ENCODE measurements at regions not wholly inside any gene's neighbourhood (a gene's known extent, or its start where the extent isn't known, plus 50 kb on each side); places are given as distances from the start of the nearest gene placed in this dataset.

DNA sequence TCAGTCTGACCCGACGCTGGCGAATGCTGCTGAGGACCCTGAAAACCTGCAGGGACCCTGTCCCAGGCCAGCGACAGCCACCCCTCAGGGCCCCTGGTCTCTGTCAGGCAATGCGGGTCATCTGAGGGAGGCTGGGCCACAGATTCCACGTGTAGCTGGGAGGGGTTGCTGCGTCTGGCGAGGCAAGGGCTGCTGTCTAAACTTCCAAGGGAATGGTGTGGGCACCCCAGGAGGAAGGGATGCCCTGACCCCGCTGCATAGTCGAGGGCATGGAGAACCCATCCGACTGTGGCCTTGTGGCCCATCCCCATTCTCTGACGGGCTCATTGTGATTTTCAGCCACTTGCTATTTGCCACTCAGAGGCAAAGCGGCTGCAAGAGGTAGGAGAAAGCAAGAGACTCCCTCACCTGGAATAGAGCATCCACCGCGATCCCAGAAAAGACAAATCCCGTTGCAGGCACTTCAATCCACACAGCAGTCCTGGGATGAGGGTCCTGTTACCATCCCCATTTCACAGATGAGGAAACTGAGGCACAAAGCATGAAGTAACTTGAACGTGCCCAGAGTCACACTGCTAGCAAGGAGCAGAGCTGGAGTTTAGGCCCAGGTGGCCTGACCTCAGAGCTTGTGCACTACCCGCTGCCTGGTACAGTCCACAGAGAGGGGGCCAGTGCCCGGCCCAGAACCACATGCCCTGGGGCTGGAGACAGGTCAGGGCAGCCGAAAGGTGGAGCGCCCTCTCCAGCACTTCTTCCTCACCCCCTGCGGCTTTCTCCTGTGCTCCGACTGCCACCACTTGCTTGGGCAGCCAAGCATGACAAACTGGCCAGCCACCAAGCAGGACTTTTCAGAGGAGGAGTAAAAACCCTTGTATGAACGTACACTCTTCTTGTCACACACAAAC is 163.8 kb upstream of the KLF14 start:
- Histone ChIP-seq H3K4me1 (ENCODE audit: control insufficient read depth, insufficient read depth, low read length) (peaks cover 38% of the 10 kb centered on the region), H3K27ac (ENCODE audit: low read length) (no peak overlapping the region), H3K27me3 (ENCODE audit: control insufficient read depth in 1 of 2, insufficient read depth in 2 of 2, low read length in 2 of 2) (no peaks in the 10 kb centered on the region), H3K4me3 (ENCODE audit: low read length in 2 of 2) (peak overlapping the region in 1 of 2 donors; percentile 29), H3K9me3 (ENCODE audit: control insufficient read depth in 2 of 2, low read length in 2 of 2) (no peaks in the 10 kb centered on the region), H3K9ac (ENCODE audit: low read length in 2 of 2) (no peak overlapping the region), H3K36me3 (ENCODE audit: control insufficient read depth in 2 of 2, insufficient read depth in 2 of 2, low read length in 2 of 2) (peaks cover 4 to 7% of the 10 kb centered on the region in 2 donors)

GRCh38 chr7:130899071-130899560 is 165.1 kb upstream of the KLF14 start:
- no peaks in the 10 kb centered on the region for H3K27me3 ChIP-seq (ENCODE audit: control insufficient read depth in 1 of 2, insufficient read depth in 2 of 2, low read length in 2 of 2)
- peaks cover 4 to 7% of the 10 kb centered on the region in 2 donors for H3K36me3 ChIP-seq (ENCODE audit: control insufficient read depth in 2 of 2, insufficient read depth in 2 of 2, low read length in 2 of 2)
- H3K4me3 ChIP-seq (ENCODE audit: low read length in 2 of 2) = no peak overlapping the region
- no peaks in the 10 kb centered on the region for H3K9me3 ChIP-seq (ENCODE audit: control insufficient read depth in 2 of 2, low read length in 2 of 2)
- H3K27ac ChIP-seq (ENCODE audit: low read length) = no peak overlapping the region
- no peak overlapping the region for H3K9ac ChIP-seq (ENCODE audit: low read length in 2 of 2)
- peaks cover 47% of the 10 kb centered on the region for H3K4me1 ChIP-seq (ENCODE audit: control insufficient read depth, insufficient read depth, low read length)

- H3K27me3 ChIP-seq (ENCODE audit: control insufficient read depth in 1 of 2, insufficient read depth in 2 of 2, low read length in 2 of 2) = no peaks in the 10 kb centered on the region
- H3K27ac ChIP-seq (ENCODE audit: low read length) = no peak overlapping the region
- no peaks in the 10 kb centered on the region for H3K9me3 ChIP-seq (ENCODE audit: control insufficient read depth in 2 of 2, low read length in 2 of 2)
- no peak overlapping the region for H3K4me3 ChIP-seq (ENCODE audit: low read length in 2 of 2)
- no peak overlapping the region for H3K9ac ChIP-seq (ENCODE audit: low read length in 2 of 2)
- H3K4me1 ChIP-seq (ENCODE audit: control insufficient read depth, insufficient read depth, low read length) = peaks cover 49% of the 10 kb centered on the region
- peaks cover 4 to 7% of the 10 kb centered on the region in 2 donors for H3K36me3 ChIP-seq (ENCODE audit: control insufficient read depth in 2 of 2, insufficient read depth in 2 of 2, low read length in 2 of 2)
These were observed 165.8 kb upstream of the KLF14 start for GRCh38 chr7:130899638-130900401.

DNA sequence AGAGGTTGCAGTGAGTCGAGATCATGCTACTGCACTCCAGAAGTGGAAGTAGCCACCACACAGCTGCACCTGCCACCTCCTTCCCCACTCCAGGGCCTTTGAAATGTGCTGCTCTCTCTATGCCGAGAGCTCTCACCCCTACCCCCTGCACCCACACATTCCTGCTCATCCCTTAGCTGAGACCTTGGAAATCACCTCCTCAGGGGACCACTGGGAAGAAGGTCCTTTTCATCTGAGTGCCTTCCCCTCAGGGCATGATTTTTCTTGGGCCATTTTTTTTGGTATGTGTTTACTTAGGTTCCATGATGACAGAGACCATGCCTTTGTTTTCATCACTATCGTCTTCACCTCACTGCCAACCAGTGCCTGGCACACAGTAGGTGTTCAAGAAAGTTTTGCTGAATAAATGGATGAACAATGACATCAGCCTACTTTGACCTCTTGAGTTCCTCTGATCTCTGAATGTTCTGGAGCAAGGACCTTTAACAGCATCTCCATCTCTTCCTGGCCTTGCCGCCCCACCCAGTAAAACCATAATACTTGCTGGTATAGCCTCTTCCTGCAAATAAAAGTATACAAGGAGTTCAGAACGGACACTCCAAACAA is 166.6 kb upstream of the KLF14 start:
- no peak overlapping the region for H3K4me3 ChIP-seq (ENCODE audit: low read length in 2 of 2)
- no peak overlapping the region for H3K27ac ChIP-seq (ENCODE audit: low read length)
- H3K4me1 ChIP-seq (ENCODE audit: control insufficient read depth, insufficient read depth, low read length) = peaks cover 55% of the 10 kb centered on the region
- no peak overlapping the region for H3K9ac ChIP-seq (ENCODE audit: low read length in 2 of 2)
- H3K9me3 ChIP-seq (ENCODE audit: control insufficient read depth in 2 of 2, low read length in 2 of 2) = no peaks in the 10 kb centered on the region
- peaks cover 4 to 5% of the 10 kb centered on the region in 2 donors for H3K36me3 ChIP-seq (ENCODE audit: control insufficient read depth in 2 of 2, insufficient read depth in 2 of 2, low read length in 2 of 2)
- no peaks in the 10 kb centered on the region for H3K27me3 ChIP-seq (ENCODE audit: control insufficient read depth in 1 of 2, insufficient read depth in 2 of 2, low read length in 2 of 2)

- Histone ChIP-seq H3K9me3 (ENCODE audit: control insufficient read depth in 2 of 2, low read length in 2 of 2) (no peaks in the 10 kb centered on the region), H3K36me3 (ENCODE audit: control insufficient read depth in 2 of 2, insufficient read depth in 2 of 2, low read length in 2 of 2) (peaks cover 2 to 3% of the 10 kb centered on the region in 2 donors), H3K9ac (ENCODE audit: low read length in 2 of 2) (no peak overlapping the region), H3K4me1 (ENCODE audit: control insufficient read depth, insufficient read depth, low read length) (peaks cover 55% of the 10 kb centered on the region), H3K27ac (ENCODE audit: low read length) (peak overlapping the region; percentile 53), H3K4me3 (ENCODE audit: low read length in 2 of 2) (peak overlapping the region in 1 of 2 donors; percentile 40), H3K27me3 (ENCODE audit: control insufficient read depth in 1 of 2, insufficient read depth in 2 of 2, low read length in 2 of 2) (no peaks in the 10 kb centered on the region)
These were observed 167.3 kb upstream of the KLF14 start for GRCh38 chr7:130901209-130901783.

DNA sequence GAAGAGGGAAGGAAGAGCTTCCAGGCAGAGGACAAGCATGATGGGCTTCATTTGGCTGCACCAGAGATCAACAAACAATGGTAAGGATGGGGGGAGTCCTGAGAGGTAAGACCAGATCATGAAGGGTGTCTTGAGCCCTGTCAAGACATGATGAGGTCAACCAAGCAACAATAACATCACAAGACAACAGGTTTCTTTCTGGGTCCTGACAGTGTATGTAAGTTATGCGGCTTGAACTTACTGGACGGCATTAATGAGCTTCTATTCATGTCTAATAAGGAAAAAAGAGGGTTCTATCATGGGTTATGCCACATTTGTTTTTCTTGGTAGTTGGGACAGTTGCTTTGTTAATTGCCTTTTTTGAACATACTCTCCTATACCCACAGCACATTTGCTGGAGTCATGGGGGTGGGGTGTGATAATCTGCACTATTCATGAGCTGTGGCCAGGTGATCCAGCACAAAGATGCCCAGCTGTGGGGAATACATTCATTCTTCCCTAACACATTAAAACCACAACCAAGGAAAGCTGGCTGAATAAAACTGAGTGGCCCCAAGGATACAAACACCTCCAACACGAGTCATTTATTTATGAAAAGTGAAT is 168.8 kb upstream of the KLF14 start:
- Histone ChIP-seq H3K4me1 (ENCODE audit: control insufficient read depth, insufficient read depth, low read length) (peaks cover 43% of the 10 kb centered on the region), H3K36me3 (ENCODE audit: control insufficient read depth in 2 of 2, insufficient read depth in 2 of 2, low read length in 2 of 2) (no peaks in the 10 kb centered on the region), H3K9ac (ENCODE audit: low read length in 2 of 2) (no peak overlapping the region), H3K4me3 (ENCODE audit: low read length in 2 of 2) (no peak overlapping the region), H3K27me3 (ENCODE audit: control insufficient read depth in 1 of 2, insufficient read depth in 2 of 2, low read length in 2 of 2) (no peaks in the 10 kb centered on the region), H3K9me3 (ENCODE audit: control insufficient read depth in 2 of 2, low read length in 2 of 2) (no peaks in the 10 kb centered on the region), H3K27ac (ENCODE audit: low read length) (no peak overlapping the region)

DNA sequence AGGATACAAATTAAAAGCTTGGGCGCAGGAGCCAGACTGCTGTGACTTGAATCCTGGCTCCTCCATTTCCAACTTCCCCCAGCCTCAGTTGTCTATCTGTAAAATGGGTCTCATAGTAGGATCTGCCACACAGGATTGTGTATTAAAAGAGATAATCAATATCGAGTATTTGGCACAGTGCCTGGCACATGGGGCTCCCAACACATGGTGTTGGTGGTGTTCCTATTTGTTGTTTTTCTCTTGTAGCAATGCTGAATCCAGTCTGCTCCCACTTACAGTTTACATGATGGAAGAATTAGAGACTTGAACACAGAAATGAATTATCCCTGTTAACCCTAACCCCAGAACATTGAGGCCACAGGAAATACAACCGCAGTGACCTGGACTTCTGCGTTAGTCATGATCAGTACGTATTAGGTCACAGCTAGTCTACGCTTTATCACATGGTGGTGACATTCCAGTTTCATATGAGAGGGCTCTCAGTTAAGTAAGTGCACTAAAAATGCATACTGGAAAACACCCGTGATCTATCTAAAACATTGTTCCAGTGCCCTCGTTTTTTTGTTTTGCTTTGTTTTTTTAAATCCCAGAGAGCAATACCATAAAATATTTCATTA is 169.5 kb upstream of the KLF14 start:
- Histone ChIP-seq H3K9ac (ENCODE audit: low read length in 2 of 2) (no peak overlapping the region), H3K27me3 (ENCODE audit: control insufficient read depth in 1 of 2, insufficient read depth in 2 of 2, low read length in 2 of 2) (no peaks in the 10 kb centered on the region), H3K9me3 (ENCODE audit: control insufficient read depth in 2 of 2, low read length in 2 of 2) (no peaks in the 10 kb centered on the region), H3K4me1 (ENCODE audit: control insufficient read depth, insufficient read depth, low read length) (peaks cover 43% of the 10 kb centered on the region), H3K36me3 (ENCODE audit: control insufficient read depth in 2 of 2, insufficient read depth in 2 of 2, low read length in 2 of 2) (no peaks in the 10 kb centered on the region), H3K27ac (ENCODE audit: low read length) (peak overlapping the region; percentile 56), H3K4me3 (ENCODE audit: low read length in 2 of 2) (no peak overlapping the region)

GRCh38 chr7:130904031-130904757 is 170.2 kb upstream of the KLF14 start:
- no peak overlapping the region for H3K4me3 ChIP-seq (ENCODE audit: low read length in 2 of 2)
- H3K4me1 ChIP-seq (ENCODE audit: control insufficient read depth, insufficient read depth, low read length) = peaks cover 43% of the 10 kb centered on the region
- H3K27ac ChIP-seq (ENCODE audit: low read length) = peak overlapping the region; percentile 55
- H3K27me3 ChIP-seq (ENCODE audit: control insufficient read depth in 1 of 2, insufficient read depth in 2 of 2, low read length in 2 of 2) = no peaks in the 10 kb centered on the region
- no peak overlapping the region for H3K9ac ChIP-seq (ENCODE audit: low read length in 2 of 2)
- H3K9me3 ChIP-seq (ENCODE audit: control insufficient read depth in 2 of 2, low read length in 2 of 2) = no peaks in the 10 kb centered on the region
- no peaks in the 10 kb centered on the region for H3K36me3 ChIP-seq (ENCODE audit: control insufficient read depth in 2 of 2, insufficient read depth in 2 of 2, low read length in 2 of 2)

- Histone ChIP-seq H3K27ac (ENCODE audit: low read length) (peak overlapping the region; percentile 55), H3K4me3 (ENCODE audit: low read length in 2 of 2) (no peak overlapping the region), H3K36me3 (ENCODE audit: control insufficient read depth in 2 of 2, insufficient read depth in 2 of 2, low read length in 2 of 2) (no peaks in the 10 kb centered on the region), H3K4me1 (ENCODE audit: control insufficient read depth, insufficient read depth, low read length) (peaks cover 43% of the 10 kb centered on the region), H3K9me3 (ENCODE audit: control insufficient read depth in 2 of 2, low read length in 2 of 2) (no peaks in the 10 kb centered on the region), H3K9ac (ENCODE audit: low read length in 2 of 2) (no peak overlapping the region), H3K27me3 (ENCODE audit: control insufficient read depth in 1 of 2, insufficient read depth in 2 of 2, low read length in 2 of 2) (no peaks in the 10 kb centered on the region)
These were observed 170.8 kb upstream of the KLF14 start for GRCh38 chr7:130904792-130905191.

Data from stomach smooth muscle (tissue), 2 donors.